ENCODE measurements at regions not wholly inside any gene's neighbourhood (a gene's known extent, or its start where the extent isn't known, plus 50 kb on each side); places are given as distances from the start of the nearest gene placed in this dataset.

GRCh38 chr7:12812111-12812510 is 124.7 kb downstream of the ARL4A start:
- no peak for TF ChIP-seq CTCF (IDR thresholded peaks at IDR 0.05)
- TF ChIP-seq POLR2A (IDR thresholded peaks at IDR 0.05): no peak
- TF ChIP-seq POLR2AphosphoS5 (IDR thresholded peaks at IDR 0.05): no peak
- TF ChIP-seq EP300 (IDR thresholded peaks at IDR 0.05): no peak

Measured in sigmoid colon (tissue), 4 donors.